A673 (cell line): ENCODE measurements at regions not wholly inside any gene's neighbourhood (a gene's known extent, or its start where the extent isn't known, plus 50 kb on each side); places are given as distances from the start of the nearest gene placed in this dataset.

Source experiments
- BruUV-seq: library from RNA; stranded (reverse); fragments of 400-500 nt; replicated peaks from 2 replicates; lab custom pipeline; 2021; lab: Mats Ljungman, UMichigan
- CTCF ChIA-PET: fragments of 300-600 bp; sonication (Branson Sonifier 250); formaldehyde crosslinking; loops from one replicate; lab custom pipeline; 2022; ENCODE audit warnings: antibody characterized with exemption; lab: Charles Lee
- POLR2A ChIA-PET: fragments of 300-600 bp; sonication (Branson Sonifier 250); formaldehyde crosslinking; loops from one replicate; lab custom pipeline; 2022; ENCODE audit warnings: antibody characterized with exemption; ENCODE audit not compliant: low non-redundant PET; lab: Charles Lee
- DNase-seq: peaks from one replicate; pipeline ENCODE4 v3.0.0-alpha.2; 2015; ENCODE audit warnings: low spot score
- H3K27ac ChIP-seq: fragments of 200-600 bp; sonication (generic); 2 replicates; pipeline ENCODE4 v1.5.1; 2016; ENCODE audit warnings: mixed run types, low read depth, mild to moderate bottlenecking, mixed read lengths, antibody characterized with exemption, low read length; ENCODE audit not compliant: poor library complexity, severe bottlenecking
- H3K27me3 ChIP-seq: fragments of 200-600 bp; sonication (generic); replicated peaks from 2 replicates; pipeline ENCODE4 v1.6.1; 2017; ENCODE audit warnings: mixed run types, low read depth, mild to moderate bottlenecking, mixed read lengths, antibody characterized with exemption, low read length; ENCODE audit not compliant: insufficient read depth, poor library complexity
- H3K36me3 ChIP-seq: fragments of 200-600 bp; sonication (generic); 2 replicates; pipeline ENCODE4 v1.6.1; 2016; ENCODE audit warnings: mixed run types, mild to moderate bottlenecking, mixed read lengths, antibody characterized with exemption, low read length; ENCODE audit not compliant: insufficient read depth, poor library complexity, severe bottlenecking
- H3K4me1 ChIP-seq: fragments of 200-600 bp; sonication (generic); 2 replicates; pipeline ENCODE4 v1.6.1; 2017; ENCODE audit warnings: mixed run types, mild to moderate bottlenecking, mixed read lengths, antibody characterized with exemption, low read length; ENCODE audit not compliant: insufficient read depth, poor library complexity, severe bottlenecking
- H3K4me3 ChIP-seq: fragments of 200-600 bp; sonication (generic); 2 replicates; pipeline ENCODE4 v1.5.1; 2016; ENCODE audit warnings: low read depth, mixed run types, mild to moderate bottlenecking, mixed read lengths, low read length; ENCODE audit not compliant: poor library complexity, severe bottlenecking
- H3K9me3 ChIP-seq: fragments of 200-600 bp; sonication (generic); 2 replicates; pipeline ENCODE4 v1.6.1; 2016; ENCODE audit warnings: mixed run types, low read depth, mild to moderate bottlenecking, mixed read lengths, antibody characterized with exemption, low read length; ENCODE audit not compliant: poor library complexity, severe bottlenecking
- EZH2 ChIP-seq: fragments of 200-600 bp; sonication (generic); IDR thresholded peaks from 2 replicates; pipeline ENCODE4 v1.6.1; 2017; ENCODE audit warnings: borderline replicate concordance, low read depth, mild to moderate bottlenecking, mixed read lengths, antibody characterized with exemption, low read length; ENCODE audit not compliant: poor library complexity, severe bottlenecking
- intact Hi-C: fragments of 100-400 bp; cut with micrococcal nuclease; formaldehyde crosslinking; loops from one replicate; pipeline ENCODE4 v1.10.0; 2022; ENCODE audit not compliant: unreplicated experiment
- TF ChIP-seq, protein P1 (sequence below): fragments of 300-800, 200-600 bp; sonication (generic); conservative IDR thresholded peaks from 2 replicates; pipeline ENCODE4 v1.5.1; 2017; ENCODE audit warnings: low read depth, mild to moderate bottlenecking, antibody characterized with exemption, low read length, moderate library complexity, mixed read lengths

DNA sequence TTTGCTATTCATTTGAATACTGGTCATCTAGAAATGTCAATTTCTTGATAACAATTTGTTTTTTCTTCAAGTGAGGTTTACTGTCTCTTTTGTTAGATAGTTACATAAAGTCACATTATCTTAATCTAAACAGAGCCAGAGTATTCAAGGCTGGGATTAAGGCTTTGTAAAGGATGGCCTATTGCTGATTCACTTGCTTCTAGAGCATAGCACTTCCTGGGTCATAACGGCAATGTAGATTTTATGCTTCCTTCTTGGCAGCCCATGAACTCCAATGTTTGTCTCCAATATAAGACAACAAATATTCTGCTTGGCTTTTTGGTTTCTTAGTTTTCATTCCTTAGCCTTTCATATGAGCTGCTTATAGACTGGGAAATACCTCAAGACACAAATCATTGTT, 2007.9 kb upstream of the CDH6 start:
- ChIA-PET CTCF (no interaction called here), POLR2A (no interaction called here)
- H3K27me3 ChIP-seq: no peaks in the 10 kb centered on the region
- H3K27ac ChIP-seq: no peak overlapping the region
- no peak for DNase-seq
- no TSS peak for BruUV-seq
- TF ChIP-seq, protein P1, sequence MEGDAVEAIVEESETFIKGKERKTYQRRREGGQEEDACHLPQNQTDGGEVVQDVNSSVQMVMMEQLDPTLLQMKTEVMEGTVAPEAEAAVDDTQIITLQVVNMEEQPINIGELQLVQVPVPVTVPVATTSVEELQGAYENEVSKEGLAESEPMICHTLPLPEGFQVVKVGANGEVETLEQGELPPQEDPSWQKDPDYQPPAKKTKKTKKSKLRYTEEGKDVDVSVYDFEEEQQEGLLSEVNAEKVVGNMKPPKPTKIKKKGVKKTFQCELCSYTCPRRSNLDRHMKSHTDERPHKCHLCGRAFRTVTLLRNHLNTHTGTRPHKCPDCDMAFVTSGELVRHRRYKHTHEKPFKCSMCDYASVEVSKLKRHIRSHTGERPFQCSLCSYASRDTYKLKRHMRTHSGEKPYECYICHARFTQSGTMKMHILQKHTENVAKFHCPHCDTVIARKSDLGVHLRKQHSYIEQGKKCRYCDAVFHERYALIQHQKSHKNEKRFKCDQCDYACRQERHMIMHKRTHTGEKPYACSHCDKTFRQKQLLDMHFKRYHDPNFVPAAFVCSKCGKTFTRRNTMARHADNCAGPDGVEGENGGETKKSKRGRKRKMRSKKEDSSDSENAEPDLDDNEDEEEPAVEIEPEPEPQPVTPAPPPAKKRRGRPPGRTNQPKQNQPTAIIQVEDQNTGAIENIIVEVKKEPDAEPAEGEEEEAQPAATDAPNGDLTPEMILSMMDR: no peak
- TF ChIP-seq EZH2: no peak
- no peaks in the 10 kb centered on the region for H3K9me3 ChIP-seq
- H3K4me3 ChIP-seq: no peak overlapping the region
- no peaks in the 10 kb centered on the region for H3K36me3 ChIP-seq
- no peaks in the 10 kb centered on the region for H3K4me1 ChIP-seq
- intact Hi-C loops: no loop called here

DNA sequence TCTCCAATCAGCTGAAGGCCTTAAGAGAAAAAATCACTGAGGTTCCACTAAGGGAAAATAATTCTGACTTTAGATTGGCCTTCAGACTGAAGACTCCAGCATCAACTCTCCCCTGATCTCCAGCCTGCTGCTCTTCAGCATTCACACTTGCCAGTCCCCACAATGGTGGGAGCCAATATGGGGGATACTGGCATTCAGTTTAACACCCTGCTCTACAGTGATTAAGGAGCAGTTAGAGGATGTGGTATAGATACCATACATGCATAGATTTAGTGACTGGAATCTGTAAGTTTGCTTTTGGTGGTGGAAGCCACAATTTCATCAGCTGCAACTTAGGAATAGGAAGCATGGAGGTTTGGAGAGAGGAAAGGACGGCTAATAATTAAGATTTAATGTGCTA, 2017.7 kb upstream of the CDH6 start:
- TF ChIP-seq, protein P1: no peak
- TF ChIP-seq EZH2: no peak
- Histone ChIP-seq H3K4me1 (peaks cover 13% of the 10 kb centered on the region), H3K36me3 (no peaks in the 10 kb centered on the region), H3K4me3 (no peak overlapping the region), H3K27me3 (no peaks in the 10 kb centered on the region), H3K9me3 (no peaks in the 10 kb centered on the region), H3K27ac (peak overlapping the region; percentile 29)
- ChIA-PET POLR2A (no interaction called here), CTCF (no interaction called here)
- intact Hi-C loops: no loop called here
- no peak for DNase-seq
- BruUV-seq: no TSS peak

DNA sequence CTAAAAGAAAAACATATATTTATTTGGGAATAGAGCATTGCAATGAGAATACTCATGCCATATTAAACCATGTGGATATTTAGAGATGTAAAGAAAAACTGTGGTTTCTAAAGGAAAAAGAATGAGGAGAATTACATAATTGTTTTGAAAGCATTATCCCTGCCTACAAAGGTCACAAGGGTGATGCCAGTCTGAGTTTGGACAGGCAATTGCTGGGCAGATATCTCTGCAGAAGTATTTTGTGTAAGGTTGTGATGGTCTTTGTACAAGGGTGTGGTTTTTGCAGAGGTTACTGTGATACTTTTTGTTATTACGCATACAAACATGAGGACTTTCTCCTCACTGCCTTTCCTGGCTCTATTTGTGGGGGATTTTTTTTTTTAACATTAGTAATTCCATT, 2022.9 kb upstream of the CDH6 start:
- ChIA-PET CTCF (no interaction called here), POLR2A (no interaction called here)
- Histone ChIP-seq H3K27me3 (no peaks in the 10 kb centered on the region), H3K4me1 (no peaks in the 10 kb centered on the region), H3K9me3 (no peaks in the 10 kb centered on the region), H3K36me3 (no peaks in the 10 kb centered on the region), H3K27ac (no peak overlapping the region), H3K4me3 (no peak overlapping the region)
- TF ChIP-seq, protein P1: no peak
- no TSS peak for BruUV-seq
- no peak for DNase-seq
- intact Hi-C loops: no loop called here
